ENCODE measurements at regions not wholly inside any gene's neighbourhood (a gene's known extent, or its start where the extent isn't known, plus 50 kb on each side); places are given as distances from the start of the nearest gene placed in this dataset.

- TF ChIP-seq POLR2AphosphoS5 (IDR thresholded peaks at IDR 0.05) (no peak), CTCF (IDR thresholded peaks at IDR 0.05) (no peak)
Measured at GRCh38 chr6:40286721-40287120, 300.4 kb downstream of the LRFN2 start.

Measured in gastroesophageal sphincter (tissue), 3 donors.